Uterus (tissue), 2 donors: ENCODE measurements at regions not wholly inside any gene's neighbourhood (a gene's known extent, or its start where the extent isn't known, plus 50 kb on each side); places are given as distances from the start of the nearest gene placed in this dataset.

Source experiments
- POLR2A ChIP-seq, 2 donors: fragments of 450-650 bp; IDR thresholded peaks; one replicate each; pipeline ENCODE4 v1.6.1; 2016; ENCODE audit warnings: antibody characterized with exemption in 2 of 2, mild to moderate bottlenecking in 1 of 2, moderate library complexity in 1 of 2
- TF ChIP-seq, protein P1 (sequence below), 4 experiments: fragments of 200-600 bp in 2 of 4; fragments of 450-650 bp in 2 of 4; sonication (generic) in 2 of 4; IDR thresholded peaks; one replicate each; pipeline ENCODE4 v1.5.1; 2016 to 2019; ENCODE audit warnings: antibody characterized with exemption in 4 of 4, mild to moderate bottlenecking in 2 of 4, moderate library complexity in 1 of 4

DNA sequence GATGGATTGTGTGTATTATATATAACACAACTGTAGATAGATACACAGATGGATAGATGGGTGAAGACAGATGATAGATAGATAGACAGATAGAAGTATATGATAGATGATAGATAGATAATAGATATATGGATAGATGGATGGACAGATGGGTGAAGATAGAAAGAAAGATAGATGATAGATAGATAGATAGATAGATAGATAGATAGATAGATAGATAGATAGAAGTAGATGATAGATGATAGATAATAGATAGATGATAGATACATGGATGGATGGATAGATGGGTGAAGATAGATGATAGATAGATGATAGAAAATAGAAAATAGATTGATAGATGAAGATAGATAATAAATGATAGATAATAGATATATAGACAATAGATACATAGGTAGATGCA is 83.3 kb downstream of the FOXF2 start:
- TF ChIP-seq, protein P1, sequence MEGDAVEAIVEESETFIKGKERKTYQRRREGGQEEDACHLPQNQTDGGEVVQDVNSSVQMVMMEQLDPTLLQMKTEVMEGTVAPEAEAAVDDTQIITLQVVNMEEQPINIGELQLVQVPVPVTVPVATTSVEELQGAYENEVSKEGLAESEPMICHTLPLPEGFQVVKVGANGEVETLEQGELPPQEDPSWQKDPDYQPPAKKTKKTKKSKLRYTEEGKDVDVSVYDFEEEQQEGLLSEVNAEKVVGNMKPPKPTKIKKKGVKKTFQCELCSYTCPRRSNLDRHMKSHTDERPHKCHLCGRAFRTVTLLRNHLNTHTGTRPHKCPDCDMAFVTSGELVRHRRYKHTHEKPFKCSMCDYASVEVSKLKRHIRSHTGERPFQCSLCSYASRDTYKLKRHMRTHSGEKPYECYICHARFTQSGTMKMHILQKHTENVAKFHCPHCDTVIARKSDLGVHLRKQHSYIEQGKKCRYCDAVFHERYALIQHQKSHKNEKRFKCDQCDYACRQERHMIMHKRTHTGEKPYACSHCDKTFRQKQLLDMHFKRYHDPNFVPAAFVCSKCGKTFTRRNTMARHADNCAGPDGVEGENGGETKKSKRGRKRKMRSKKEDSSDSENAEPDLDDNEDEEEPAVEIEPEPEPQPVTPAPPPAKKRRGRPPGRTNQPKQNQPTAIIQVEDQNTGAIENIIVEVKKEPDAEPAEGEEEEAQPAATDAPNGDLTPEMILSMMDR (IDR thresholded peaks at IDR 0.05) = no peak
- no peak for TF ChIP-seq POLR2A (IDR thresholded peaks at IDR 0.05)
